Stimulated activated CD4-positive, alpha-beta T cell treated with anti-CD3 and anti-CD28 coated beads, Interleukin-2, amount 100 ng/mL, for 4 hours (primary cell): ENCODE measurements at regions not wholly inside any gene's neighbourhood (a gene's known extent, or its start where the extent isn't known, plus 50 kb on each side); places are given as distances from the start of the nearest gene placed in this dataset.
"Not testable (repeated sequence)": the region's sequence is repeated elsewhere in the genome, so short reads cannot be mapped to it uniquely, and the experiment has no call there.

ENCODE experiments used
- DNase-seq: peaks from one replicate; pipeline ENCODE4 v3.0.0-alpha.2; 2020; ENCODE audit warnings: low read depth

GRCh38 chr2:226578879-226579278 is 220.7 kb downstream of the IRS1 start:
- no peak for DNase-seq

DNA sequence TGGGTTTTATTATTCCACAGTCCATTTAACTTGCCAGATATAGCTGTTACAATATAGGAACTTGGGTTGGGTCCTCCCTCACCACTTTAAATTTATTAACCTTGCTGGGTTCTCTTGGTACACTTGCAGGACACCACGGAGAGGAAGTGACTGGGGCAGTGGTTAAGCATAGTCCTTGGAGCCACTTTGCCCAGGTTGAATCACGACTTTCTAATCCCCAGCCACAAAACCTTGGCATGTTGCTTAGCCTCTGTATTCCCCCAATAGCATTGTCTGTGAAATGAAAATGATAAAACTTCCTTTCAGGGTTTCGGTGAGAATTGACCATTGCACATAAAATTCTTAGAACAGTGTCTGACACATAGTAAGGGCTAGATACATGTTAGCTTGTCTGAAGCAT is 221.2 kb downstream of the IRS1 start:
- DNase-seq: no peak

DNA sequence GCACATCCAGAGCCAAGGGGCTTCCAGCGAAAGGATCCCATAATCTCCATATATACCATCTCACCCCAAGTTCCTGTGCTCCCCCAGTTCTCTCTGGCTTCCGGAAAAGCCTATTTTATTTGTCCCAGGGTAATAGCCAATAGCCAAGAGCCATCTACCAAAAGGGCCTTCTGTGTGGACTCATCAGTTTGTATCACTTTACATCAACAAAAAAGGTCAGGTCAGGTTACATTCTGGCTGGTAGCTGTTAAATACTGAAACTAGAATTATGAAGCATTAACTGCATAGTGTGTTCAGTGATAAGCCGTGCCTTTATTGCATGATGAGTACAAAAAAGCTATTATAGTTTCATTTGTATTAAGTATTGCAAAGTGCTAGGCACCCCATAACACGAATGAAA is 223.7 kb downstream of the IRS1 start:
- no peak for DNase-seq

DNA sequence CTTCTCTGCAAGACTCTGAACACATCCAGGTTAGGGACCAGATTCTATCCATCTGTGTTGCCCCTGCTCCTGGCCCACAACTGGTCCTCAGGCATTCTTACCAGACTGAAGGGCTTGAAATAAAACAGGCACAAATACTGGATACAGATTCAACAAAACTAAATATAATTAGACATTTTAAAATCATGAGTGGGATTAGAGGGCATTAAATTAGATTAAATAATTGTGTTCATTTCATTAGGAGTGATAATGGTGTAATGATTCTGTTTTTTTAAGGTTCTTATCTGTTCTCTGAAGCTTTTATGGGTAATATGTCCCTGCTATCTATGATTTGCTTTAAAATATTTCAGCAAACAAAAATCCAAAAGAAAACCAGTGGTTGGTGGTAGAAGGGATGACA is 226.5 kb downstream of the IRS1 start:
- DNase-seq: no peak

DNA sequence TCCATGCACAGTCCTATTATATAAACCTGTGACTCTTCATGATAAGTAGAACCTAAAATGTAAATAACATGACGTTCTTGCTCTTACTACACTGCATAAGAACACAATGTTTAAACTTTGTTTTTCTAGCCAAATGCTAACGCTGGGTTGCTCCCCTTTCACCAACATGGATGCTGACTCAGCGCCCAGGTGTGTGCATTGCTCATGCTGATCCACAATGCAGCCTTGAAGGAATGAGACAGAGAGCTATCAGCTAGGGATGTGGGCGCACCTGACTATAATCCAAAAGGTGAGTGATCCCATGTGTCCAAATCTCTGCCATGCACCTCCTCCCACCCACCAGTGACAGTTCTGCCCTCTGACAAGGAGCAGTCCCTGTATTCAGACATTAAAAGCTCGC is 235.0 kb downstream of the IRS1 start:
- no peak for DNase-seq

- no peak for DNase-seq
These were observed 237.7 kb downstream of the IRS1 start for GRCh38 chr2:226561962-226562361.

GRCh38 chr2:226560325-226560724 is 239.3 kb downstream of the IRS1 start:
- DNase-seq: no peak

GRCh38 chr2:226559536-226559935 is 240.1 kb downstream of the IRS1 start:
- DNase-seq: no peak

DNA sequence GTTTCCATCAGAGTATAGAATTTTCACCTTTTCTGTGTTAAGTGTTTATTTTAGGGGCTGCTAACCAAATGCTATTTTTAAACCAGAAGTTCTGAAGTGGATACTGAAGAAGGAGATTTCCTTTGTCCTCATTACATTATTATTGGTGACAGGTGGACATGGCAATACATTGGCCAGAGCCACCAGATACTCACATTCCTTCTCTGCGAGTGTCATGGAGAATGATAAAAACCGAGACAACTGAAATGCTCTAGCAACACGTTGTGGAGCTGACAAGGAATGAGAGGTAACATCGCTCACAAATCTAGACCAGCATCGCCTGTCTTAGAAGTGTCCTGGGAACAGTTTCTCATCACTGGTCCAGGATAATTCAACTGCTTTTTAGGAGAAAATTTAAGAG is 241.2 kb downstream of the IRS1 start:
- DNase-seq: no peak

GRCh38 chr2:226556050-226556449 is 243.6 kb downstream of the IRS1 start:
- DNase-seq: no peak

- no peak for DNase-seq
These were observed 244.9 kb downstream of the IRS1 start for GRCh38 chr2:226554701-226555100.

DNA sequence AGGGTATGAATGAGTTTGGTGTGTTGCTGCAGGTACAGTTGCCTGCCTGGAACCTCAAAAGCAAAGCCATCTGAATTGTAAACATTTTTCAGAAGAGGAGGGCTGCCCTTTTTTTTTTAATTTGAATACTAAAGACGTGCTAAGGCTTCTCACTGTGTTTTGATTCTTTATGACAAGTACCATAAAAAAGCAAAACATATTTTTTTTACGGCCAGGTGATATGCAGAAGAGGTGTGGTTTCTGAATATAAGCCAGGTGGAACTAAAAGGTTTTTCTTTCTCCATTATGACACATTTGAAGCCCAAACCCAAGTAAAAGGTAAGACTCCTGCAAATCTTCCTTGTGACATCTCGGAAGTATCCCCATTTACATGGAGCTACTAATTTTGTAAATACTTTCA is 246.3 kb downstream of the IRS1 start:
- DNase-seq: no peak

DNA sequence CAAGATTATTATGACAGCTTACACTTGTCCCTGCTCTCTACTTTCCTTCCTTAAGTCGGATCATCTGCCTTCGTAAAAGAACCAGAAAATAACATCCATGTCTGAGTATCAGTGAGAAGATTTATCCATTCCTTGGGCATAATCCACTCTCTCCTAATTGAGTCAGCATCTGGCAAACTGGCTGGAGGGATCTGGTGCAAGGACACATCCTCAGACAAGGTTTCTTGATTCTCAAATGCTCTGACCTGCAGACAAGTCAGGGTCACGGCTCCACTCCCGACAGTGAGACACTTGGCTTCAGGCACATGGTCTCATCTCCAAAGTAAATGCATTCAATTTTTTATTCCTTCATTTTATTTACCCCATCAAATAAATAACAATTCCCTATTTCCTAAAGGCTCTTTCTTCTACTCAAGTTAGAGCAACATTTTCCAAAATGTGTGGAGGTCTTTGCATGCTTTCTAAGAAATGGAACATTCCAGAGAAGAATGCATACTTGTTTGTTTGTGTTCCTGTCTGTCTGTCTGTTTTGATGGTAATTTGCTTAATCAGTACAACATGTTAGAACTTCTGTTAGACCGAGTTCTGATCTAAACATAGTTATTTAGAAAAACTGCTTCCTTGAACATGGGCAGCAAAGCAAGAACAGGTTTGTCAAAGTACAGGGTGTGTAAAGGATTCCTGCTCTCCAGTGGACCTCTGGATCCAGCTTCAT is 246.9 kb downstream of the IRS1 start:
- no peak for DNase-seq

- no peak for DNase-seq
These were observed 247.9 kb downstream of the IRS1 start for GRCh38 chr2:226551522-226552250.

DNA sequence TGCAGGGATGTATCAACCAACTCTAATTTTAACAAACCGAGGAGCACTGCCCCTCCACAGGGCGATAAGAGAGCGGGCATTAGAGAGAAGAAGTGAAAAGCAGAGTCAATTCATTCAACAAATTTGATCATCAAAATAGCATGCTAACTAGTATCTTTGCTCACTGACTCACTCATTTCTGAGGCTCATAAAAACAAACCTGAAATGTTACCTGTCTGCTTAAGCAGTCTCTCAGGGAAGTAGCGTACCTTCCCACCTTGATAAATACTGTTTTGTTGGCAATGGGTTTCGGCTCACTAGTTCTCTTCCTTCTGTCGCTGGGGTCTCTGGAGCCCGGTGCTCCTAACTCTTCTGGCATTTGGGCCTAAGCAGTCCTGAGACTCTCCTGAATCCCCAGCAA is 248.8 kb downstream of the IRS1 start:
- DNase-seq: no peak

- DNase-seq: no peak
These were observed 250.9 kb downstream of the IRS1 start for GRCh38 chr2:226548732-226549131.

- no peak for DNase-seq
These were observed 254.9 kb downstream of the IRS1 start for GRCh38 chr2:226544596-226545210.

DNA sequence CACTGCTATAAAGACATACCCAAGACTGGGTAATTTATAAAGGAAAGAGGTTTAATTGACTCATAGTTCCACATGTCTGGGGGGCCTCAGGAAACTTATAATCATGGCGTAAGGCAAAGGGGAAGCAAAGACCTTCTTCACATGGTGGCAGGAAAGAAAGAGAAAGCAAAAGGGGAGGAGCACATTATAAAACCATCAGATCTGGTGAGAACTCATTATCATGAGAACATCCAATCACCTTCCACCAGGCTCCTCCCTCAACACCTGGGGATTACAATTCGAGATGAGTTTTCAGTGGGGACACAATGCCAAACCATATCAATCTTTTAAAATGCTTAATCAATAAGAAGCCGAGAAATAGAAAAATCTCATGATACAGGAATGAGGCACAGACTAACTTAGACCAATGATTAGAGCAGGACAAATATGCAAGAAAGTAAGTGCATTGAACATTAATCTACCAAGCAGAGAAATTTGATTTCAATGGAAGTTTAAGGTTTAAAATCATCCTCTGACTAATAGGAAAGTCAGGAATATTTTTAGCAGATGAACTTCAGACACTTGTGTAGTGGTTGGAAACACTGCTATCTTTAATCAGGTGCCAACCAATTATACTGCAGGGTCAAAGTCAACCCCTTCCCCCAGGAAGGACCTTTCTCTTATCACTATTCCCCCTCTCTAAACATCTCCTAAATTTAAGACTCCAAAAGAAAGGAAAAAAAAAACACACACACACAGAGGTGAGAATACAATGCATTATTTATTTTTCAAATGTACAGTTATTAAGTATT is 259.2 kb downstream of the IRS1 start:
- DNase-seq: no peak

GRCh38 chr2:226536410-226536809 is 263.2 kb downstream of the IRS1 start:
- no peak for DNase-seq

GRCh38 chr2:226532976-226533375 is 266.6 kb downstream of the IRS1 start:
- DNase-seq: not testable (repeated sequence)

- no peak for DNase-seq
These were observed 268.4 kb downstream of the IRS1 start for GRCh38 chr2:226531061-226531810.

DNA sequence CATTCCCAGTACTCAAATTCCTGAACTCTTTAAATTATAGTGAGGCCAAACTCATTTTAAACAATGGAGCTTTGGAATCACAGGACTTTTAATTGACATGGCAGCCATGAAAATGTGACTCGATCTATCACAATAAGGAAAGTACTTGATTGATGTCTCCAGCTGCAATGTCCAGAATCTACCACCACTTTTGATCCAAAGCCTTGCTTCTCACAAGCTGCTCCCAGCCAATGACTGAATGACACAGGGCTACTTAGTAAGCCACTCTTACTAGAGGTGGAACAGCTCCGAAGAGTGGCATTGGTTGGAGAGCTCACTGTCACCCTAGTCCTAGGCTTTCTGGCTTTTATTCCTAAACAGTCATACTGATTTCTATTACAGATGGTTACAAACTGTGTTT is 270.1 kb downstream of the IRS1 start:
- no peak for DNase-seq
